ENCODE measurements at regions not wholly inside any gene's neighbourhood (a gene's known extent, or its start where the extent isn't known, plus 50 kb on each side); places are given as distances from the start of the nearest gene placed in this dataset.

- H2AK9ac ChIP-seq (replicated peaks; ENCODE audit: low read depth, low read length, poor library complexity) = no peak overlapping the region
- CTCF ChIA-PET = no interaction called here
- H4K8ac ChIP-seq (ENCODE audit: low read depth in 2 of 2, low read length in 2 of 2) = no peak overlapping the region
- no peak overlapping the region for H3K14ac ChIP-seq (replicated peaks; ENCODE audit: low read depth, low read length)
- H4K5ac ChIP-seq (ENCODE audit: low read depth, low read length) = no peak overlapping the region
- no peaks in the 10 kb centered on the region for H3K9me3 ChIP-seq (ENCODE audit: control insufficient read depth, insufficient read depth, low read length)
- no peak overlapping the region for H3K23ac ChIP-seq (ENCODE audit: low read depth, low read length)
- no peak overlapping the region for H3K4me3 ChIP-seq (ENCODE audit: insufficient read depth, low read depth, low read length)
- no peaks in the 10 kb centered on the region for H3K27me3 ChIP-seq (ENCODE audit: control insufficient read depth, insufficient read depth, low read length)
- DNase-seq (no peak), ATAC-seq (ENCODE audit: low read depth) (no peak)
- H3K18ac ChIP-seq (ENCODE audit: low read depth, low read length) = no peak overlapping the region
- BruUV-seq (replicated peaks) = no TSS peak
- H3K9me1 ChIP-seq (ENCODE audit: insufficient read depth, low read length) = no peaks in the 10 kb centered on the region
- H2BK20ac ChIP-seq (ENCODE audit: low read depth, low read length) = no peak overlapping the region
- dilution Hi-C loops (cut with HindIII; ENCODE audit: low sequenced_read_pairs, unreplicated experiment) (no loop called here), in situ Hi-C loops (cut with MboI; ENCODE audit: low sequenced_read_pairs) (no loop called here), intact Hi-C loops (cut with micrococcal nuclease) (no loop called here)
- POLR2A ChIA-PET (ENCODE audit: unreplicated experiment) = no interaction called here
- no peak overlapping the region for H3K56ac ChIP-seq (ENCODE audit: extremely low read depth, insufficient read depth, low read length)
- H3K4me1 ChIP-seq (ENCODE audit: control insufficient read depth, insufficient read depth, low read length) = no peaks in the 10 kb centered on the region
- no peak overlapping the region for H2AK5ac ChIP-seq (ENCODE audit: low read depth, low read length)
- H2AFZ ChIP-seq (replicated peaks; ENCODE audit: low read length, poor library complexity) = no peak overlapping the region
- TF ChIP-seq MAFK (IDR thresholded peaks at IDR 0.05; ENCODE audit: low read depth, low read length) = no peak
- no peak for TF ChIP-seq RCOR1 (IDR thresholded peaks at IDR 0.05; ENCODE audit: insufficient replicate concordance, low read length)
- no peak for TF ChIP-seq MXI1 (IDR thresholded peaks at IDR 0.05; ENCODE audit: borderline replicate concordance, low read depth, low read length)
- no peak for TF ChIP-seq MAZ (IDR thresholded peaks at IDR 0.05; ENCODE audit: borderline replicate concordance, low read depth, low read length)
- no peak for TF ChIP-seq RAD21 (IDR thresholded peaks at IDR 0.05; ENCODE audit: low read length)
- TF ChIP-seq, protein P1, sequence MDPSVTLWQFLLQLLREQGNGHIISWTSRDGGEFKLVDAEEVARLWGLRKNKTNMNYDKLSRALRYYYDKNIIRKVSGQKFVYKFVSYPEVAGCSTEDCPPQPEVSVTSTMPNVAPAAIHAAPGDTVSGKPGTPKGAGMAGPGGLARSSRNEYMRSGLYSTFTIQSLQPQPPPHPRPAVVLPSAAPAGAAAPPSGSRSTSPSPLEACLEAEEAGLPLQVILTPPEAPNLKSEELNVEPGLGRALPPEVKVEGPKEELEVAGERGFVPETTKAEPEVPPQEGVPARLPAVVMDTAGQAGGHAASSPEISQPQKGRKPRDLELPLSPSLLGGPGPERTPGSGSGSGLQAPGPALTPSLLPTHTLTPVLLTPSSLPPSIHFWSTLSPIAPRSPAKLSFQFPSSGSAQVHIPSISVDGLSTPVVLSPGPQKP (IDR thresholded peaks at IDR 0.05; ENCODE audit: borderline replicate concordance, low read depth, low read length) = no peak
- no peak for TF ChIP-seq RFX5 (IDR thresholded peaks at IDR 0.05; ENCODE audit: low read depth, low read length)
- no peaks in the 10 kb centered on the region for H4K20me1 ChIP-seq (ENCODE audit: insufficient read depth, low read length)
- H3K4me2 ChIP-seq (ENCODE audit: low read depth, low read length) = no peak overlapping the region
- no peak overlapping the region for H3K4ac ChIP-seq (ENCODE audit: low read depth, low read length)
- no peak overlapping the region for H4K91ac ChIP-seq (ENCODE audit: insufficient read depth, low read depth, low read length)
- no peak overlapping the region for H2BK15ac ChIP-seq (ENCODE audit: low read depth, low read length)
- H3K27ac ChIP-seq (ENCODE audit: insufficient read depth, low read length) = no peak overlapping the region
- H3K36me3 ChIP-seq (ENCODE audit: control insufficient read depth, insufficient read depth, low read length) = no peaks in the 10 kb centered on the region
- H2BK120ac ChIP-seq (ENCODE audit: low read depth, low read length) = no peak overlapping the region
- H2BK5ac ChIP-seq (ENCODE audit: low read depth, low read length, poor library complexity, severe bottlenecking) = no peak overlapping the region
- no CpG with 5 or more reads among the region's 1 CpG for WGBS, 2 experiments (ENCODE audit: extremely low coverage in 2 of 2, insufficient read length in 1 of 2)
- H3K9ac ChIP-seq (ENCODE audit: low read depth, low read length) = no peak overlapping the region
- H3K79me1 ChIP-seq (ENCODE audit: low read depth in 1 of 2, low read length in 2 of 2) = no peaks in the 10 kb centered on the region
These were observed 169.3 kb upstream of the TENM4 start for GRCh38 chr11:79610139-79610538.
